Kidney epithelial cell (primary cell): ENCODE measurements at regions not wholly inside any gene's neighbourhood (a gene's known extent, or its start where the extent isn't known, plus 50 kb on each side); places are given as distances from the start of the nearest gene placed in this dataset.
A peak's percentile ranks its signal among the peaks of the same experiment; 100 is the strongest.

ENCODE experiments used
- DNase-seq: peaks from one replicate; pipeline ENCODE4 v3.0.0-alpha.2; 2010; ENCODE audit warnings: low read depth
- H3K27me3 ChIP-seq: 2 replicates; pipeline ENCODE4 v1.6.0; 2011; ENCODE audit warnings: low read length; ENCODE audit not compliant: control insufficient read depth, insufficient read depth
- H3K36me3 ChIP-seq: 2 replicates; pipeline ENCODE4 v1.5.1; 2011; ENCODE audit warnings: low read length; ENCODE audit not compliant: control insufficient read depth, insufficient read depth
- H3K4me3 ChIP-seq: 2 replicates; pipeline ENCODE4 v1.5.1; 2011; ENCODE audit warnings: low read depth, mild to moderate bottlenecking, control low read depth, low read length
- TF ChIP-seq, protein P1 (sequence below): IDR thresholded peaks from 2 replicates; pipeline ENCODE4 v1.5.1; 2011; ENCODE audit warnings: mild to moderate bottlenecking, moderate library complexity, low read length, control low read depth, inconsistent platforms; ENCODE audit not compliant: insufficient read depth, poor library complexity, severe bottlenecking

DNA sequence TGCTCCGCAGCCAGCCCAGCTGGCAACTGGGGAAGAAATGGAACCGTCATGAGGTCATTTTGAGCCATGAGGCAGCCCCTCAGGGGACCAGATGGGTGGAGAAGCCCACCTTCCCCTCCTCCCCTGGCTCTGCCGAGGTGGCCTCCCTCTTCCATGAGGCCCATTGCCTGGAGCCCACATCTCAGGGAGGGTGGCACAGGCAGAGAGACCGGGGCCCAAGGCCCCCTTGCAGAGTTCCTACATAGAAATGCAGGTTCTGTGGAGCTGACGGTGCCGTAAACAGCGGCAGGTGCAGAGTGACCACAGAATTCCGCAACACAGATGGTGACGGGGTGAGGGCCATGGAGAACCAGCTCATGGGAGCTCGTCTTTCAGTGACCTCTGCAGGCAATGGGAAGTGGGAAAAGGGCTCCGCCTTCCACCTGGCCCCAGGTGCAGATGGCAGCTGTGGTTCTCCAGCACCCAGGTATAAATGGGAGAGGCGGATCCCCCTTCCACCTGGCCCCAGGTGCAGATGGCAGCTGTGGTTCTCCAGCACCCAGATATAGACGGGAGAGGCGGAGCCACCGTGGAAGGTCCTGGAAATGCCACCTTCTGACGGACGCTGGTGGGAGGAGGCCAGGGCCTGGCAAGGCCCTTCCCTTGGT is 765.4 kb downstream of the BRD1 start:
- Histone ChIP-seq H3K36me3 (no peaks in the 10 kb centered on the region), H3K27me3 (no peaks in the 10 kb centered on the region), H3K4me3 (no peak overlapping the region)
- TF ChIP-seq, protein P1, sequence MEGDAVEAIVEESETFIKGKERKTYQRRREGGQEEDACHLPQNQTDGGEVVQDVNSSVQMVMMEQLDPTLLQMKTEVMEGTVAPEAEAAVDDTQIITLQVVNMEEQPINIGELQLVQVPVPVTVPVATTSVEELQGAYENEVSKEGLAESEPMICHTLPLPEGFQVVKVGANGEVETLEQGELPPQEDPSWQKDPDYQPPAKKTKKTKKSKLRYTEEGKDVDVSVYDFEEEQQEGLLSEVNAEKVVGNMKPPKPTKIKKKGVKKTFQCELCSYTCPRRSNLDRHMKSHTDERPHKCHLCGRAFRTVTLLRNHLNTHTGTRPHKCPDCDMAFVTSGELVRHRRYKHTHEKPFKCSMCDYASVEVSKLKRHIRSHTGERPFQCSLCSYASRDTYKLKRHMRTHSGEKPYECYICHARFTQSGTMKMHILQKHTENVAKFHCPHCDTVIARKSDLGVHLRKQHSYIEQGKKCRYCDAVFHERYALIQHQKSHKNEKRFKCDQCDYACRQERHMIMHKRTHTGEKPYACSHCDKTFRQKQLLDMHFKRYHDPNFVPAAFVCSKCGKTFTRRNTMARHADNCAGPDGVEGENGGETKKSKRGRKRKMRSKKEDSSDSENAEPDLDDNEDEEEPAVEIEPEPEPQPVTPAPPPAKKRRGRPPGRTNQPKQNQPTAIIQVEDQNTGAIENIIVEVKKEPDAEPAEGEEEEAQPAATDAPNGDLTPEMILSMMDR, result no peak
- DNase-seq, result no peak

DNA sequence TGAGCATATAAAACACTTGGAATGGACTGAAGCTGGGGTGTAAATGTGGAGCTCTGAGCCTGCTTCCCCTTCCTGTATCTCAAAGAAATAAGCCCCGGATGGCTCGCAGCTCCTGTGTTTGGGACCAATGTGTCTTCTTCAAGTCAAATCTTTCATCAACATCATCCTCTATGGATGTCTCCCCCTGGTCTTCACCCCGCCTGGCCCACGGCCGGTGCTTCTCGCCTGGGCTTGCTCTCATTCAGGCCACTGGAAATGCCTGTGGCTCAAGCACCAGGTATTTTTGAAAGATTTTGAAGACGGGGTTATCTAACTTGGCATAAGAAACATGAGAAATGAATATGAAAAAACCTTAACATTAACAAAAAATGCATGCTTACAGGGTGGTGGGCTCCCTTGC is 769.8 kb downstream of the BRD1 start:
- TF ChIP-seq, protein P1, result no peak
- H3K27me3 ChIP-seq, result no peaks in the 10 kb centered on the region
- no peaks in the 10 kb centered on the region for H3K36me3 ChIP-seq
- no peak overlapping the region for H3K4me3 ChIP-seq
- no peak for DNase-seq

DNA sequence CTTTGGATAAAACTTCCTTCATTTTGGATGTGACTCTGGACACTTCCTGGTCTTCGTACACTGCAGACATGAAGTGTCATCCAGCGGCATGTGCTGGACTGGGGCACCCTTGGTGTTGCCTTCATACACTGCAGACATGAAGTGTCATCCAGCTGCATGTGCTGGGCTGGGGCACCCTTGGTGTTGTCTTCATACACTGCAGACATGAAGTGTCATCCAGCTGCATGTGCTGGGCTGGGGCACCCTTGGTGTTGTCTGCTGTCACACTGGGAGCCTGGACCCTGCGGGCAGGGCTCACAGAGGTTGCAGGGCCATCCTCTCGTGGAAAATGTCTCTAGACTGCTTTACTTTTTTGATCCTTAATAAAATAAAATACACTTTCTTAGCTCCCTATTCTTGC is 771.4 kb downstream of the BRD1 start:
- TF ChIP-seq, protein P1, result no peak
- Histone ChIP-seq H3K27me3 (no peaks in the 10 kb centered on the region), H3K36me3 (no peaks in the 10 kb centered on the region), H3K4me3 (no peak overlapping the region)
- no peak for DNase-seq

DNA sequence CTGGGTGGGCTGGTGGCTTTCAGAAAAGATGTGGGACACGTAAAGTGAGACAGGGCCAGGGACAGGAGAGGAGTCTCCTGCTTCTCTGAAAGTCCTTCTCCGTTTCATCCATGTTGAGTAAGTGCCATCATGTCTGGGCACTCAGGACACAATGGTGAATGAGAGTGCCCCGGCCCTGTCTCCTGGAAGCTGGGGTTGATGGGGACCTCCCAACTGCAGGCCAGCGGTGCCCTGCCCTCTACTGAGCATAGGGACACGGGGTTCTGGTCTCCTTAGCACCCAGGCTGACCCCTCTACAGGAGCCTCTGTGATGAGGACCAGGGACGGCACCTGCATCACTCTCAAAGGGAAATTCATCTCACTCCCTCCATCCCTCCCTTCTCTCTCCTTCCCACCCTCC is 772.3 kb downstream of the BRD1 start:
- H3K27me3 ChIP-seq, result no peaks in the 10 kb centered on the region
- no peaks in the 10 kb centered on the region for H3K36me3 ChIP-seq
- TF ChIP-seq, protein P1, result no peak
- no peak overlapping the region for H3K4me3 ChIP-seq
- DNase-seq, result no peak

DNA sequence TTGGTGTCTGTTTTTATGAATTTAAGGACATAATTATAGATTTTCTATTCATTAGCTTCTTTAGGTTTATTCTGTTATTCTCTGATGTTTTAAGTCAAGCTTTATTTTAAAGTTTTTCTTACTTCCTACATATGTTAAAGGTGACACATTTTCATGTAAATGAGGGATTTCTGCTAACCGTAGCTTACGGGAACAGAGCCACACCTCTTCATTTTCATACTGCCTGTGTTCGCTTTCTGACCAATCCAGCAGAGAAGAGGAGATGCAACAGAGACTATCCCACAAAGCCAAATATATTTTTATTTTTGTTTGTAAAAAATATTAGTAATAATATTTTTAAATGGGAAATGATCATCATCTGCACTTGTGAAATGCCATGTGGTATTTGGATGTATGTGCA is 774.1 kb downstream of the BRD1 start:
- TF ChIP-seq, protein P1, result no peak
- Histone ChIP-seq H3K4me3 (no peak overlapping the region), H3K36me3 (no peaks in the 10 kb centered on the region)

DNA sequence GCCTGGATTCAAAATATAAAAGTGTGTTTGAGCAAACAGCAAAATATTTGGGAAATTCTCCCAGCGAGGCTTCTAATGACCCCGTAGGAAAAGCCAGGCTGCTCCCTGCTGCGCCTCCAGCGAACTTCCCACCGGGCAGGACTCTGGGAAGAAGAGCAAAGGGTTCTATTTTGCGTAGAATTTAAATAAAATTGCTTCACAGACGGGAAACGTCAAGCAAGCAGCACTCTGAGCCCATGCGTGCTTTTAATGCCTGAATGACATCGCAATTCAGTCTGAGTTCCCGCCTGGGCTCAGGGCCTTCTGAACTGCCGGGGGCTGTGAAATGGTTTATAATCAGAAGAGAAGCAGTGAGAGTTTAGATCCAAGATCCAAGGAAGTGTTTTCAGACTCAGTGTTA is 775.1 kb downstream of the BRD1 start:
- DNase-seq, result no peak
- Histone ChIP-seq H3K27me3 (no peaks in the 10 kb centered on the region), H3K4me3 (peak overlapping the region; percentile 53), H3K36me3 (no peaks in the 10 kb centered on the region)
- TF ChIP-seq, protein P1, result no peak

More for the DNA sequence above, 774.1 kb downstream of the BRD1 start:
- H3K27me3 ChIP-seq, result no peaks in the 10 kb centered on the region
- DNase-seq, result no peak
